Endothelial cell (in vitro differentiated cells): ENCODE measurements at regions not wholly inside any gene's neighbourhood (a gene's known extent, or its start where the extent isn't known, plus 50 kb on each side); places are given as distances from the start of the nearest gene placed in this dataset.
"Not testable (repeated sequence)": the region's sequence is repeated elsewhere in the genome, so short reads cannot be mapped to it uniquely, and the experiment has no call there.

Experiments used
- DNase-seq: peaks from one replicate; pipeline ENCODE4 v3.0.0; 2021; ENCODE audit warnings: low spot score
- H3K27ac Mint-ChIP-seq: one replicate; pipeline ENCODE4 v1.8.0; 2021; ENCODE audit warnings: mixed read lengths, inconsistent platforms; ENCODE audit not compliant: unreplicated experiment
- H3K27me3 Mint-ChIP-seq: one replicate; pipeline ENCODE4 v1.8.0; 2021; ENCODE audit warnings: mild to moderate bottlenecking, moderate library complexity, mixed read lengths, inconsistent platforms; ENCODE audit not compliant: unreplicated experiment
- H3K36me3 Mint-ChIP-seq: one replicate; pipeline ENCODE4 v1.8.0; 2021; ENCODE audit warnings: mild to moderate bottlenecking, low read depth, mixed read lengths, inconsistent platforms; ENCODE audit not compliant: unreplicated experiment
- H3K4me1 Mint-ChIP-seq: one replicate; pipeline ENCODE4 v1.8.0; 2021; ENCODE audit warnings: mild to moderate bottlenecking, mixed read lengths, inconsistent platforms; ENCODE audit not compliant: unreplicated experiment
- H3K4me3 Mint-ChIP-seq: one replicate; pipeline ENCODE4 v1.8.0; 2021; ENCODE audit warnings: mild to moderate bottlenecking, mixed read lengths, inconsistent platforms; ENCODE audit not compliant: unreplicated experiment
- H3K9me3 Mint-ChIP-seq: one replicate; pipeline ENCODE4 v1.8.0; 2021; ENCODE audit warnings: mixed read lengths, inconsistent platforms; ENCODE audit not compliant: unreplicated experiment
- TF ChIP-seq, protein P1 (sequence below): fragments of 200-600 bp; sonication (generic); IDR thresholded peaks from one replicate; pipeline ENCODE4 v1.5.0; 2021; ENCODE audit warnings: antibody characterized with exemption; ENCODE audit not compliant: unreplicated experiment

DNA sequence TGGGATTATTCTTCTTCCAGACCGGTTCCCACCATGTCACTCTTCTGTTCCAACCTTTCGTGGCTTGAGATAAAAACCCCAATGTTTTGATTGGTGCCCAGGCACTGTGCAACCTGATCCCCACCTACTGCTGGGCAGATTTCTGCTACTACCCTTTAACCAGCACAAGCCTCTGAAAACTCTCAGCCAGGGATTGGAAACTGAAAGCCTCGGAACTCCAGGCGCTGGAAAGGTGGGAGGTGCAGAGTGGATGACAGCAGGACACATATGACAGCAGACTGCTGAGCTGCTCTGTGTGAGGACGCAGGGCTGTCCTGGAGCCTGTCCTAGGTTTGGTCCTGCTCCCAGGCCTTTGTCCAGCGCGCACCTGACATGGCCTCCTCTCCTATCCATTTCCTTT lies 68.5 kb upstream of the GTF3A start:
- Mint-ChIP-seq H3K27me3 (peaks cover 2% of the 10 kb centered on the region), H3K4me1 (peaks cover 12% of the 10 kb centered on the region), H3K36me3 (no peaks in the 10 kb centered on the region), H3K27ac (peak overlapping the region; percentile 32), H3K4me3 (no peak overlapping the region), H3K9me3 (no peaks in the 10 kb centered on the region)
- TF ChIP-seq, protein P1, sequence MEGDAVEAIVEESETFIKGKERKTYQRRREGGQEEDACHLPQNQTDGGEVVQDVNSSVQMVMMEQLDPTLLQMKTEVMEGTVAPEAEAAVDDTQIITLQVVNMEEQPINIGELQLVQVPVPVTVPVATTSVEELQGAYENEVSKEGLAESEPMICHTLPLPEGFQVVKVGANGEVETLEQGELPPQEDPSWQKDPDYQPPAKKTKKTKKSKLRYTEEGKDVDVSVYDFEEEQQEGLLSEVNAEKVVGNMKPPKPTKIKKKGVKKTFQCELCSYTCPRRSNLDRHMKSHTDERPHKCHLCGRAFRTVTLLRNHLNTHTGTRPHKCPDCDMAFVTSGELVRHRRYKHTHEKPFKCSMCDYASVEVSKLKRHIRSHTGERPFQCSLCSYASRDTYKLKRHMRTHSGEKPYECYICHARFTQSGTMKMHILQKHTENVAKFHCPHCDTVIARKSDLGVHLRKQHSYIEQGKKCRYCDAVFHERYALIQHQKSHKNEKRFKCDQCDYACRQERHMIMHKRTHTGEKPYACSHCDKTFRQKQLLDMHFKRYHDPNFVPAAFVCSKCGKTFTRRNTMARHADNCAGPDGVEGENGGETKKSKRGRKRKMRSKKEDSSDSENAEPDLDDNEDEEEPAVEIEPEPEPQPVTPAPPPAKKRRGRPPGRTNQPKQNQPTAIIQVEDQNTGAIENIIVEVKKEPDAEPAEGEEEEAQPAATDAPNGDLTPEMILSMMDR: no peak
- DNase-seq: no peak

DNA sequence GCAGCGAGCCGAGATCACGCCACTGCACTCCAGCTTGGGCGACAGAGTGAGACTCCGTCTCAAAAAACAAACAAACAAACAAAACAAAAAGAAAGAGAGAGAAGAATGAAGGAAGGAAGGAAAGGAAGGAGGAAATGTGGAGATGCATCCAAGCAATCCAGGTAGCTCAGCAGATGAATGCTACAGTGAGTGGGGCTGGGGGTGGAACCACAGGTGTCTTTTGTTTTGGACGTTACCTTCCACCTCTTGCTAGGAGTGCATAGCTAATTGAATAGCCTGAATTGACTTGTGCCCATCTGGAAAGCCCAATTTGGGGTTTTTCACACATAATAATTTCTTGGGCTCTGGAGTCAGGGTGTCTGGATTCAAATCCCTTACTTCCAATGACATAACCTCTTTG lies 66.0 kb upstream of the GTF3A start:
- H3K36me3 Mint-ChIP-seq: no peaks in the 10 kb centered on the region

DNA sequence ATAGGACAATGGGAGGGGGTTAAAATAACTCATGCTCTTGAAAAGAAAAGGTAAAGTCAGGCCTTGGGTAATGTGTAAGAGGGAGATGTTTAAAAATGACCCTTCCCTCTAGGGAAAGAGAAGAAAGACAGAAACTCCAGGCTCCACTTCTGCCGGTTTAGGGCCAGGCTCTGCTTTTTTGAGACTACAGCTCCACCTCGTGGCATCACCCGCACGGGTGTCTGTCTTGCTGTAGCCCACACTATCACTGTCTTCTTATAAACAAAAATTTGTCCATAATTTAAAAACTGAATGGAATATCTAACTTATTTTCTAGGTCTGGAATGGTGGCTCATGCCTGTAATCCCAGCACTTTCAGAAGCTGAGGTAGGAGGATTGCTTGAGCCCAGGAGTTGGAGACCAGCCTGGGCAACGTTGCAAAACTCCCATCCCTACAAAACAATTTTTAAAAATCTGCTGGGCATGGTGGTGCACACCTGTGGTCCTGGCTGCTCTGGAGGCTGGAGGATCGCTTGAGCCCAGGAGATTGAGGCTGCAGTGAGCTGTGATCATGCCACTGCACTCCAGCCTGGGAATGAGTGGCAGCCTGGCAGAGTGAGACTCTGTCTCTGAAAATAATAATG lies 65.1 kb upstream of the GTF3A start:
- H3K27me3 Mint-ChIP-seq: peaks cover 2% of the 10 kb centered on the region
- no peak overlapping the region for H3K4me3 Mint-ChIP-seq
- peaks cover 12% of the 10 kb centered on the region for H3K4me1 Mint-ChIP-seq
- TF ChIP-seq, protein P1: peak; percentile 49
- no peaks in the 10 kb centered on the region for H3K9me3 Mint-ChIP-seq
- no peak overlapping the region for H3K27ac Mint-ChIP-seq
- DNase-seq: peak; percentile 76
- H3K36me3 Mint-ChIP-seq: no peaks in the 10 kb centered on the region

More for the DNA sequence above, 66.0 kb upstream of the GTF3A start:
- Mint-ChIP-seq H3K27me3 (peaks cover 2% of the 10 kb centered on the region), H3K4me1 (peaks cover 12% of the 10 kb centered on the region), H3K4me3 (no peak overlapping the region), H3K9me3 (no peaks in the 10 kb centered on the region), H3K27ac (no peak overlapping the region)
- TF ChIP-seq, protein P1: no peak
- no peak for DNase-seq

DNA sequence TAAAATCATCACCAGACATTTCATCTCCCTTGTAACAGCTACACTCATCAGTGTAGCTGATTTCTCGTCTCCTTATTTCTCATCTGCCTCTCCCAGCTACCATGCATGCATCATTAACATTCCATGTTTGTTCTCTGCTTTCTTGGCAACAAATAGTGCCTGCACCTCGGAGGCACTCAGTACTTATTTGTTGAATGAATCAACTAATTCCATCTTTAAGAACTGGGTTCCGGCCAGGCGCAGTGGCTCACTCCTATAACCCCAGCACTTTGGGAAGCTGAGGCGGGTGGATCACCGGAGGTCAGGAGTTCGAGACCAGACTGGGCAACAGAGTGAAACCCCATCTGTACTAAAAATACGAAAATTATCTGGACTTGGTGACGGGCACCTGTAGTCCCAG lies 63.9 kb upstream of the GTF3A start:
- TF ChIP-seq, protein P1: no peak
- no peak for DNase-seq
- Mint-ChIP-seq H3K36me3 (no peaks in the 10 kb centered on the region), H3K4me1 (peaks cover 12% of the 10 kb centered on the region), H3K27me3 (peaks cover 4% of the 10 kb centered on the region), H3K9me3 (no peaks in the 10 kb centered on the region), H3K4me3 (no peak overlapping the region), H3K27ac (no peak overlapping the region)

DNA sequence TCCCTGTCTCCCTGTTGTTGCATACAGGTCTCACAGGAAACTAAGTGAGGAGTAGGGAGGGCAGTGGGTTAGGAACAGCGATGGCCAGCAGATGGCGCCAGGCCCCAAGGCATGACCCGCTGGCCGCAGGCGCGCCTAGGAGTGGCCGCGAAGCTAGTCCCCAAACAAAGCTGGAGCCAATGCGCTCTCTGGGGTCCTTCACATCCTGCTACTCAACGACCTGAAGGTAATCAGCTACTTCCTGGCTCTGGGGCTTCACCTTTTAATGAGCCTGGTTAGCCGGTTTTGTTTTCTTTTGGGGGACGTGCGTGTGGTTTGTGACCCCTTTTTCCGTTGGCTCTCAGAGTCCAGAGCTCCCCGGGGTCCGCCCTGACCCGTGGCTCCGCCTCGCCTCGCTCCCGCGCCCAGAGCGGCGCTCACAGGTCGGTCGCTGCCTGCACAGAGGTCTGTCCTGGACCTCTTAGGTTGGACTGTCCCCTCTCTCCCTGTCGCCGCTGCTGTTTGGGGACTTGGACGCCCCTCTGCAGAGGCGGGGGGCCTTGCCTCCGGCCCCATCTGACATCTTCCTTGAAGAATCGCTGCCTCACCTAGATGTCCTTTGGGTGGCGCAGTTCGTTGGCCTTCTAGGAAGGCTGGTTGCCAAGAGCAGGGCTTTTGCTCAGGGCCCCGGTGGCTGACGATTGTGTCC lies 62.2 kb upstream of the GTF3A start:
- TF ChIP-seq, protein P1: peak; percentile 80
- Mint-ChIP-seq H3K27ac (no peak overlapping the region), H3K9me3 (no peaks in the 10 kb centered on the region), H3K27me3 (peaks cover 7% of the 10 kb centered on the region), H3K36me3 (no peaks in the 10 kb centered on the region), H3K4me3 (peak overlapping the region; percentile 84), H3K4me1 (peaks cover 5% of the 10 kb centered on the region)
- DNase-seq: peak; percentile 94

DNA sequence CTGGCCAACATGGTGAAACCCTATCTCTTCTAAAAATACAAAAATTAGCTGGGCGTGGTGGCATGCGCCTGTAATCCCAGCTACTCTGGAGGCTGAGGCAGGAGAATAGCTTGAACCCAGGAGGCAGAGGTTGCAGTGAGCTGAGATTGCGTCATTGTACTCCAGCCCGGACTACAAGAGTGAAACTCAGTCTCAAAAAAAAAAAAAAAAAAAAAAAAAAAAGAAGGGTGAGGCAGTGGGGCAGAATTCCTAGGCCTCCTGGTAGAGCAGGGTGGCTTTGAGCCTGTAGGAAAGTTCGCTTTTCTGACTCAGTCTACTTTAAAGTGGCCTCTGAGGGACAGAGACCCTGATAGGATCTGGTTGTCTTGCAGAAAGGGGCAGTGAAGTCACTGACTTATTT lies 60.8 kb upstream of the GTF3A start:
- H3K27me3 Mint-ChIP-seq, H3K9me3 Mint-ChIP-seq, H3K36me3 Mint-ChIP-seq, H3K4me1 Mint-ChIP-seq, H3K27ac Mint-ChIP-seq, H3K4me3 Mint-ChIP-seq, DNase-seq: not testable (repeated sequence)
